Stimulated activated CD8-positive, alpha-beta memory T cell treated with anti-CD3 and anti-CD28 coated beads, Interleukin-15, amount 100 ng/mL, for 48 hours (primary cell): ENCODE measurements at regions not wholly inside any gene's neighbourhood (a gene's known extent, or its start where the extent isn't known, plus 50 kb on each side); places are given as distances from the start of the nearest gene placed in this dataset.

Experiments
- DNase-seq, 2 donors: peaks; one replicate each; pipeline ENCODE4 v3.0.0-alpha.2; 2020; ENCODE audit warnings: low read depth in 2 of 2

DNA sequence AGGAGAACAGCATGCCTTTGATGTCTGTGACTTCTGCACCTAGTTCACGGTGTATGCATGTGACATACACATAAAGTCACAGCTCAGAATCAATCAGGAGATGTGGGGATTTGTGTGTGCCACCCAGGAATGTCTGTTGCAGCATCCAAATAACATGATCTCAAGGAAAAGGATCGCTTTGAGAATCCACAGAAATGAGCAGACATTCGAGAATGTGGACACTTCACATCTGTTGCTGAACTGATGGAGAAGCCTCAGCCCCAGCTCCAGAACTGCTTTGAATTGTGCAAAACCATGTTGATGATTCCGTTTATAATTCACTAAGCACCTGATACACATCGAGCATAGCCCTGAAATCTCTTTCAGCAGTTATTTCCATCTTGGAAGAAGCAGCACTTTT lies 208.6 kb downstream of the CMPK2 start:
- DNase-seq: no peak

GRCh38 chr2:6657855-6658254 lies 207.9 kb downstream of the CMPK2 start:
- no peak for DNase-seq

GRCh38 chr2:6664332-6665061 lies 201.2 kb downstream of the CMPK2 start:
- DNase-seq: no peak

DNA sequence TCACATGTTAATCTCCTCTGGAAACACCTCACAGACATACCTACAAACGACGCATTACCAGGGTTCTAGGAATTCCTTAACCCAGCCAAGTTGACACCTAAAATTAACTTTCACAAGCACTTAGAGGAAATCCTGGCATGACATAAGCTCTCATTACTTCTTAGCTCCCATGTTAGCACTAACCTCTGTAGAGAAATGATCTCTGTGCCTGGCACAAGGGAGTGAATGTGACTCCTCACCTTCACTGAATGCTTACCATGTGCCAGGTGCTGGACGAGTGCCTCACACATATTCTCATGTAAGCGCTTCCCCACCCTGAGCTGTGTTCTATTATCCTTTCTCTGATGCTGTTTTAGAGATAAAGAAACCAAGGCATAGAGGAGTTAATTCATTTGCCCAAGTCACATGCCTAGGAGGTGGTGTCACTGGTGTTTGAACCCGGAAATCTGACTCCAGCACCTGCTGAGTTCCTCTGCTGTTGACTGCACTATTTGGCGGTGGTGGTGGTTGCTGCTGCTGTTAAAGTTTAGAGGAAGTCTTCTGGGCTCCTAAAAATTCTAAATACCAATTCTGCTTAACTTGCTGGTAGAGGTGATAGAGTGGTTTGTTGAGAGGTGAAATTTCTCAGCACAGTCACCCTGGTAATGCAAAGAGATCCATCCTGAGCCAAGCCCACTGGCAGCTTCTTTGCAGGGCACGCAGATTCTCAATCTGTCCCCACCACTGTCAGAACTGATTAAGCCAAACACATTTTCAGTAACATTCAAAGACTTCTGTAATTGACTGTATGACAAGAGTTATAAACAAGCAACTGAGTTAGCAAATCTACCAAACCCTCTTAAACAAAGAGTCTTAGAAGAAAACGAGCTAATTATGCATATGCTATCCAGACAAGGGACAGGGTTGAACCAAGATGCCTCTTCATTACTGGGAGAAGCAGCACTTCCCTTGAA lies 200.3 kb downstream of the CMPK2 start:
- DNase-seq: no peak

DNA sequence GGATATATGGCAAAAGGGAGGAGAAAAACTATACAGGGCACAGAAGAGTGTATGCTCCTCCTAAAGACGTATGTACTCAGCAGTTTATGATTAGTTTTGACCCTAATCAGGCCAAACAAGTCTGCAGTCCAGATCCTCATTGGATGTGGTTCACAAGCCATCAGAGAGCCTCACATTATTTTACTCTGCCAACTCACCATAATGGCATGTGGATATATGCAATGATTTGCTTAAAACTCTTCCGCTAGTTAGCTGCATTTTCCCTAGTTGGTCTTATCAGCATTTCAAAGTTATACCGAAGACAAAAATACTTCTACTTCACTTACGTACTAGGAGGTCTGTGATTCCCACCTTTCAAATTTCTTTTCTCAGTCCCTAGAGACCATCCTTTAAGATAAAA lies 198.4 kb downstream of the CMPK2 start:
- no peak for DNase-seq

DNA sequence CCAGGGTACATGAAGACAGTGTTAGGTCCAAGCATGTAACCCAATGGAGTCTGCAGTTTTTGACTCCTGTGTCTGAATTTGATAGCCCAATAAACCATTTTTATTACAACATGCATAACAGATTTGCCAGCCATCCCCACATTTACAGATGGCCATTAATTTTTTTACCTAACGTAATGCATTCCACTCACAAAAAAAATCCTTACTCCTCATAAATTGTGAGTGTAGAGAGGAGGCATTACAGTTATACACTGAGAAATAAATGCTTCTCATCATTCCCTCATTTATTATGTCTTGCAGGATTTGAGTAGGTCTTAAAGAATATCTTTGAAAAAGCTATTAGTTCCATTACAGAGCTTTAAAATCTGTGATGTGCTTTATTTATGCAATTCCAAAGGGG lies 193.8 kb downstream of the CMPK2 start:
- DNase-seq: no peak

- no peak for DNase-seq
Observed at GRCh38 chr2:6674381-6674780, 191.3 kb downstream of the CMPK2 start.

DNA sequence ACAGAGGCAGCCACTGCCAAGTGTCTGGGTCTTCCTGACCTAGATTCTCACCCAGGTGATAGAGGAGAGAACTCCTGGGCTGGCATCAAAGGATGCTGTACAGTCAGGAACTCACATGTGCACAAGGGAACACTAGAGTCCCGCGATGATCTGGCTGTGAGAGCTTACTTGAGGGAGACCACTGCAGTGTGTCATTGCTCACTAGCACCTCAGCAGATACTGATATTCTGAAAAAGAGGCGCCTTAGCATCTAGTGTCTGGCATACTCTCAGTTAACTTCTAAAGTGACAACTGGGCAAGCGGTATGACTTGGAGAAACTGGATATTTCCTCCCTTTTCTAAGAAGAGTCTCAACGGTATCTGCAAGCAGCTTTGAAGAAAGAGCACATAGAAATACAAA lies 189.9 kb downstream of the CMPK2 start:
- DNase-seq: no peak

GRCh38 chr2:6676241-6676640 lies 189.5 kb downstream of the CMPK2 start:
- DNase-seq: no peak

DNA sequence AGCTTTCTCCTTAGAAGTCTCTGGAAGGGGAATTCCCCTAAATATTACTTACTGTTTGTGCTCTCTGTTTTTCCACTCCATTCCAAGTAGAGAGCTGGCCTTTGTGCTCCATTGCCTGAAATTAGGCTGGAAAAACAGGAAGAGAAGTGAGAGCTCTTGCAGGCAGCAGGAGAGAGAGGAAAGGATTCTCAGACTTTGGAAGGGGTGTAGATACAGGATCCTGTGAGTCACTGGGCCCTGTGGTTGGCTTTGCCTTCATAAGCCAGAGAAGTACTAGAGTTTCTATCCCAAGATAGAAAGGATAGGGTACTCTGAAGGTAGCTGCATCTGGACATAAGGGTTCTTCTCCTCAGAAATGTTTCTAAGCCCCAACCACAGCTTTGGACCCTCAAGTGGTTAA lies 188.9 kb downstream of the CMPK2 start:
- DNase-seq: no peak

DNA sequence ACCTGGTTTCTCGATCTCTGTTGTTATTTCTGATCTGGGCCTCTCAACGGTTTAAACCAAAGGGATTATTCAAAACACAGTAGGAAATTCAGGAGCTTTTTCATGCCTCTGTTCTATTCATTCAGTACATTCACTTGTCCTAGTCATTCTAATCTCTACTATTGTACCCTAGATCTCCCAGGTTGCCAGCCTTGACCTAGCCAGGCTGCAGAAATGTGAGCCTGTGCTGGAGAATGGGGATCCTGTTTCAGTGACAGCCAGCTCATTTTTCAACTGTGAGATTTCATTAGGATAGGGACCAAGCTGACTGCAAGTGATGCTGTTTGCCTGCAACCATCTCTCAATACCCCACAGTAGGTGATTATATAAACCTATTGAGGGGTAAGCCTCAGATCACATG lies 186.2 kb downstream of the CMPK2 start:
- no peak for DNase-seq

GRCh38 chr2:6683516-6683915 lies 182.2 kb downstream of the CMPK2 start:
- no peak for DNase-seq

DNA sequence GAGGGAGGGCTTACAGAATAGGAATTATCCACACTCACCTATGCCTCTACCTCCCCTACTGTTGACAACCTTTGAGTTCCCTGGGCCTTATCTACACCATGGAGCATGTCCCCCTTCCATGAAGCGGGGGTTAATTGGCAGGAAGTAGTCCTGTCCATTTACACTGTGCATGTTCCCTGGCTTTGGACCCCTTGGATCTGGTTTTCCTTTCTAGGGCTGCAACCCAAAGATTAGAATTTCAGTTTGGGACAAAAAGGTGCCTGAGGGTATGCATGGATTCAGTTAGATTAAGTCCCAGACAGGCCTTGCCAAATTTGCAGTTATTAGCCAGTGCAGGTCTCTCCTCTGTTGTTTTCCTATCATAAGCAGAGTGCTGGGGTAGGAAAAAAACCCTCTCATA lies 180.3 kb downstream of the CMPK2 start:
- no peak for DNase-seq

DNA sequence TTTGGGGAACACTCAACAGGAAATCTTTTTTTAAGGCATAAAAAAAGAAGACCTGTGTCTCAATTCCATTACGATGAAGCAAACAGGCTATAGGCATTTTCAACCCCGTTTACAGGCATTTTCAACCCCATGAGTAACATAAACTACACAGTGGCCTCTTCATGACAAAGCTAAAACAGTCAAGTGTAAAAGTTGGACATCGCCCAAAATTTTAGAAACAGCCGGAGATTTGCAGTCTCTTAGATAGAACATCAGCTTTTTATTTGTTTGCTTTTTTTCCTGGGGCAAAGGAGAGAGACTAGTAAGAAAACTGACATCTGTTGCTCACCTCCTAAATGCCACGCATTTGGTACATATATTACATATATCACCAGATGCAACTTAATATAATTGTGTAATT lies 173.7 kb downstream of the CMPK2 start:
- DNase-seq: no peak

GRCh38 chr2:6692819-6693218 lies 172.9 kb downstream of the CMPK2 start:
- DNase-seq: no peak

DNA sequence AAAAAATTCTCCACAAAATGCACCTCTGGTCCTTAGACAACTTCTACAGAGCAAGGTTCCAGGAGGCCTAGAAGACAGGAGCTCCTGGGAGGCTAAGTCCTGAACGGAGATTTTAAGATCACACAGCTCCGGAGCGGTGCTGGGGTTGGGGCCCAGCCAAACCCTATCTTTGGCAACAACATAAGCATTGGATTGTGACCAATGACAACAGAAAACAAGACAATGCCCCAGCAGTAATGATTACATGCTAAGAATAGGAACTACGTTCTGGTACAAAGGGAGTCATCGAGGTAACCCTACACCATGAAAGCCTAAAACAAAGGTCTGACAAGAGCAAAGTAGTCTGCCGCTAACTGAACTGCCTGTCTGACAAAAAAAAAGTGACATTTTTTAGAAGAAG lies 171.2 kb downstream of the CMPK2 start:
- no peak for DNase-seq

- no peak for DNase-seq
Observed at GRCh38 chr2:6700335-6700734, 165.4 kb downstream of the CMPK2 start.

DNA sequence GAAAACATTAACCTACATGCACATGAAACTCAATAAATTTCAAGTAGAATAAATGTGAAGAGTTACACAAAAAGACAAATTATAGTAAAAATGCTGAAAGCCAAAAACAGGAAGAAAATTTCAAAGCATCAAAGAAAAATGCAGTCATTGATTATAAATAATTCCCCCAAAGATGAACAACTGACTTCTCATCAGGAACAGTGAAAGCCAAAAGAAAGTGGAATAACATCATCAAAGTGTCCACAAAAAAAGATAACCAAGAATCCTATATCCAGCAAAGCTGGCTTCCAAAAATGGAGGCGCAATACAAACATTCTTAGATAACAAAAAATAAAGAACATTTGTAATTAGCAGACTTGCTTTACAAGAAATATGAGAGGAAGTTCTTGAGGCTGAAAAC lies 161.6 kb downstream of the CMPK2 start:
- no peak for DNase-seq

GRCh38 chr2:6721395-6721794 lies 144.3 kb downstream of the CMPK2 start:
- DNase-seq: no peak

DNA sequence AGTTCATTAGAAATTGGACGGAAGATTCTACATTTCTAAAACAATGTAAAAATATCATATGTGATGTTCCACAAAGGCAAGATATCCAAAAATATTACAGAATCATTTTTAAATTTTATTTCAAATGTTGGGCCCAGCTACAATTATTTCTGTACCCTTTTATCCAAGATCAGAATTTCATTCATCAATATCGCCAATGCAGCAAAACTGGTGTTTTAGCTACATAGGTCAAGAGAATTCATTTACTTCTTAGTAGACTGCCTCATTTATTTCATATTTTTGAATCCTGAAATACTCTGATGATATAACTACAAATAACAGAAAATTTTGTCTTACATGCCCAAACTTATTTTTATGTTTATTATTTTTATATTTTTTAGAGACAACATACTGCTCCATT lies 143.1 kb downstream of the CMPK2 start:
- DNase-seq: no peak

DNA sequence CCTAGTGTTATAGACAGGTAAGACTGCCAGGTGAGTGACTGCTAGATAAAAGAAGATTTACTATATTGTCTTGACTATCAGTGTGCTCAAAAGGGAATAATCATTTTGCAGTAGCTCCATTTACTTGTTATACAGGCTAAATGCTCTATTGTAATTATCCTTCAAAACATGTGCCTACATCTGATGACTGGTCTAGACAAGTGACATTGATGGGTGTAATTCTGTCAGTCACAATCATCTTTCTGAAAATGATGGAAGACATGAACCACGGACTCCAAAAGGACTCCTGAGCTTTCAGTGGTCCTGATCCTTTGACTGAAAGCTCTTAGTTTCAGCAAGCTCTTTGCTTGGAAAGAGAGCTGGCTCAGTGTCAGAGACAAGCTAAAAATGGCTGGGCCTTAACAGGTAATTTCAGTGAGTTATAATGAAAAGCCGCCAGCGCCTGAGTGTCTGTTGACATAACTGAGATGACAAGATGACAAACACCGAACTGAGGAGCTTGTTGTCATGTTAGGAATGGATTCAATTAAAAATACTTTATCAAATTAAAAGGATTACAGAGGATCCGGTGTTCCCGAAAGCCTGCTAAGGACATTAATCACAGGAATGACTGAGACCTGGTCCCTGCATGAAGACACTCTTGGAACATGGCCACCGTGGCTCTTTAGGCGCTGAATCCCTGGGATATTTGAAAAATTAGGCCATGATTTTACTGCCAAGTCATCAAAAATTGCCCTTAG lies 141.7 kb downstream of the CMPK2 start:
- DNase-seq: no peak

DNA sequence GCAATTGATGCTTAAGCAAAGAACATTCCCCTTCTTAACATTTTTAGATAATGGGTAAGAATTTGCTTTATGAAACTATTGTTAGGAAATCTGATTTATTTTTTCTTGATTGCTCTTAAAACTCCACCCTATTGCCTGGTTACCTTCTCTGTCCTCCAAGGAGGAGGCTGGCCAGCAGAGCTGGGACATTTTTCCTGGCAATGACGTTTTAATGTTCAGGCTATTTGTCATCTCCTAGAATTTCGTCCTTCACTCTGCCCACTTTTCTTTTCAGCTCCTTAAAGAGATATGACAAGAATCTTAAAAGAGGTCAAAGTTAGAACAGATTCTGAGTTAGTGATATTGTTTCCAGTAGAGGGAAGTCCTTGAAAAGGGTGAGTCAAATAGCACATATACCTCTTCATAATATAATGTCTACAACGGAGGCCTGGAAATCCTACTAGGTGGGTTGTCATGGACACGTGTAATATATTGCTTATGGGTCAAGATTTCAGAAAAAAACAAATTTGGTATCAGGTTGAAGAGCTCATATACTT lies 141.0 kb downstream of the CMPK2 start:
- no peak for DNase-seq
